Bone marrow (tissue), 2 donors: ENCODE measurements at regions not wholly inside any gene's neighbourhood (a gene's known extent, or its start where the extent isn't known, plus 50 kb on each side); places are given as distances from the start of the nearest gene placed in this dataset.

Experiments used
- DNase-seq, 2 donors: peaks; one replicate each; lab custom pipeline; 2025; lab: John Stamatoyannopoulos, UW

DNA sequence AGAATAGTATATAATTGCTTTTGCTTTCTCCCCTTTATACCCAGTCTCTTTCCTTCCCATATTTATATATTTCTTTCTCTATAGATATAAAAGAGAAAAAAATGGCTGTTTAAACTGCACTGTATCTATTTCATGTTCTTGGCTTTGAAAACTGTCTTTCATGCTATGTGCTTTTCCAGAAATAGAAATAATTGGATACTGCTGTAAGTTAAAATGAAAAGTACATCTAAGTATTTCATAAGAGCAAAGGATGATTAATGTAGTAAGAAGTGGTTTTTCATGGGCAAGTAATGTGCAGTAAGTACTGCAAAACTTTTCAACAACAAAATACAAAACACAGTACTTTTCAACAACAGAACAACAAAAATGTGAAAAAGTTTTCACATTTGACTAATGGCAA lies 237.9 kb downstream of the SNCA start:
- no peak for DNase-seq

DNA sequence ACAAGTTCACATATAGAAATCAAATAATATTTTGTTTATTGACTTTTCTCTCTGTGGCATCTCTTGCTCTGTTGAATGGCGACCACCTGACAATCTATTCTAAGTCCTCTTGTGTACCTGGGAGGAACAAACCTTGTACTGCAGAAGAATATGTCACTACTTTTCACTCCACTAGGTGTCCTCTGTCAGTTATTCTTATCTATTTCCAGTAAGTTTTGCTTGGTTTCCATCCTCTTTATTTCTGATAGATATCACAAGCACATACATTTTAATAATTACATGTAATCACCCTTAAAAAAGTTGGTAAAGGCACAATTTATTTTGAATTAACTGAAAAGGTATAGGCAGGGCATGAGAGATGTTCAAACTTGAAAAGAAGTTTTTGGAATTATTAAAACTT lies 238.4 kb downstream of the SNCA start:
- DNase-seq, result no peak

DNA sequence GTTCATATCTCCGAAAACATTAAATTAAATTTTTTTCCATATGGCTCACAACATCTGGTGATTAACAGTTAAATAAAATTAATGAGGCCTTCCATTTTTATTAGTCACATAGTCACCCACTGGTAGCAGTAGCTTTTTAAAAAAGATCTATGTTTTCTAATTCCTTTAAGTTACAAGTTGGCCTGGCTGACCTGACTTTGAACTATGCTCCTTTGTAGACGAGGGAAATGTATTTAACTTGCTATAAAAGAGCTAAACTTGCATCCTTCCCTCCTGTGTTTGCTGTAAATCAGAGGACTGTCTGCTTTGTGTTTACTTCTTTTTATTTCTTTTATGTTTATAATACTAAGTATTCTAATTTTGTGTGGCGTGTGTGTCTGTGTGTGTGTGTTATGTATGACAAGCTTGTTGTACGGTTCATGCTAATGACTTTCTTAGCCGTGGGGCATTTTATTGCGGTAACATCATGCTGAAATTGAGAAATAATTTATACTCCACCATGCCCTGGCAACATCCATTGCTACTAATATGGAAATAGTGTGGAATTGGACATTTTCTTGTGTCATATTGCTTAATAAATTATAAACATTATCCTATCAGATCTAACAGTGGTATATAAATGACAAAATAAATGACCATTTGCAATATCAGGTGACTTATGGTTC lies 241.7 kb downstream of the SNCA start:
- no peak for DNase-seq

DNA sequence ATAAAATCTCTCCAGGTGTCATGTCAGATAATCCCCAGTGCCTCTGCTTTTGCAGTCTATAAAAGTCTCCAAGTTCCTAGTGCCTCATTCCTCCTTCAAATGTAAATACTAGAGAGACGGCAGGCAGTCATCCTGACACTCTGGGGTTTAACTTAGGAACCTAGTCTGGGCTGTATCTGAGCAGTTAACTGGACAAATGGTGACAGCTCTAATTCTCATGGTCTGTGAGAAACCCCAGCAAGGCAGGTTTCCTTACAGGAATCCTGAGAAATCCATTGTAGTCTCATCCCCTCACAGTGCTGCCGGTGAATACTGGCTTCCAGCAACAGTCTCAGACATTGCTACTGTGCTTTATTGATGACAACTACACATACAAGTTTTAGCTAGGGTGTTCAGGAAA lies 246.8 kb downstream of the SNCA start:
- DNase-seq, result no peak

DNA sequence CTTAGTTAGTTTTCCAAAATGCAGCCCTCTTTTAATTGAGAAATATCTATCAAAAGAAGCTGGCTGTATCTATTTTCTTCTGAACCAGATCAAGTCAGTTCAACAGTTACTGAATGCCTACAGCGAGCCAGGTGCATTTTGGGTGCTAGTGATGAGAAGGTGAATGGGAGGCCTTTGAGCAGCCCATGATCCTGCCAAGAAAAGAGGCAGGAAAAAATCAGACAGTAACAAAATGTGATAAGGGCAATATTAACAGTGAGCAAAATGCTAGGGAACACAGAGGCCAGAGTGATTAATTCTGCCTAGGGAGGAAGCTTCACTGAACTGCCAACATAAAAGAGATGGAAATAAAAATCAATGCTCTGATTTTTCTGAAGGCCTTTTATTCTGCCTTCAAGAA lies 248.5 kb downstream of the SNCA start:
- DNase-seq, result no peak

DNA sequence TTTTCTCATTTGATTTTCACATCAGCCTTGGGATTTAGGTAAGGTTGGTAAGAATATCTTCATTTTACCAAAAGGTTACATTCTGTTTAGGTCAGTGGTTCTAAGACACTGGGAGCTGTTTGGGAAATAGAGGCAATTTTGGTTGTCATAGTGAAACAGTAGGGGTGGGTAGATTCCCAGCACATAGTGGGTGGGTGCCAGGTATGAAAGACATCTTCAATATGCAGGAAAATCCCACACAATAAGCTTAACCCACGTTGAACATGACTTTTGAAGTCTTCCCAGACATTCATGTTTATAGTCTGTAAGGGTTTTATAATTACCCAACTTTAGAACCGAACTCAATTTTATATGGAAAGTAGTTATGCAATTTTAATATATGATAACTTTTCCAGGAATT lies 249.6 kb downstream of the SNCA start:
- no peak for DNase-seq

DNA sequence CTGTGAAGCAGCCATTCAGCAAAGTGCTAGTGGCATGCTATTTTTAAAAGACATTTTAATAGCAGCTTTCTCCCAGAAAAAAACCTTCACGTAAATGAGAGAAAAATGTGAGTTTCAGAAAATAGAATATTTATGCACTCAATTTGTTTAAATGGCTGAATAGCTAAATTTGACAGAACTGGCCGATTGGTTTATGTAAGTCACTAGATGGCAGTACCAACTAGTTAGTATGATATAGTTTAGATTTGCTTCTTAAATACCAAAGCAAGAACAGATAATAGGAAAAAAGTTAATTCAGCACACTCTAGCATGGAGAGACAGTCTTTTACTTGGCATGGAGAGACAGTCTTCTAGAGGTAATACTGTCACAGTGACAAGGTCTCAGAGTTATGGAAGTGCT lies 250.1 kb downstream of the SNCA start:
- DNase-seq, result no peak

DNA sequence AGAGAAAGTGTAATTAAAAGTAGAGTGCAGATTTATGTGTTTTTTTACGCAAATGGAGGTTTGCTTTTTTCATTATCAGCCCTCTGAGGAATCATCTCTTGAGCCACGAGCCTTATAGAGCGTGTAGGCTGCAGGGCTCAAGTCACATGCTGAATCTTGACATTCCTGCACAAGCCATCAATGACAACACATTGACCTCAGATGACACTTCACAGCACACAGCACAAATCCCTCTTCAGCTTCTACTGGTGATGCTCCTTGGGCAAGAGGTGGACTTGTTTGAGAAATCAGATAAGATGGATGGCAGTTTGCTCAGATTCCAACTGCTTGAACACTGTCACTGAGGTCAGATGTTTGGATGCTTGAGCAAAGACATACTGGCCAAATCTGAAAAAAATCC lies 250.6 kb downstream of the SNCA start:
- no peak for DNase-seq

DNA sequence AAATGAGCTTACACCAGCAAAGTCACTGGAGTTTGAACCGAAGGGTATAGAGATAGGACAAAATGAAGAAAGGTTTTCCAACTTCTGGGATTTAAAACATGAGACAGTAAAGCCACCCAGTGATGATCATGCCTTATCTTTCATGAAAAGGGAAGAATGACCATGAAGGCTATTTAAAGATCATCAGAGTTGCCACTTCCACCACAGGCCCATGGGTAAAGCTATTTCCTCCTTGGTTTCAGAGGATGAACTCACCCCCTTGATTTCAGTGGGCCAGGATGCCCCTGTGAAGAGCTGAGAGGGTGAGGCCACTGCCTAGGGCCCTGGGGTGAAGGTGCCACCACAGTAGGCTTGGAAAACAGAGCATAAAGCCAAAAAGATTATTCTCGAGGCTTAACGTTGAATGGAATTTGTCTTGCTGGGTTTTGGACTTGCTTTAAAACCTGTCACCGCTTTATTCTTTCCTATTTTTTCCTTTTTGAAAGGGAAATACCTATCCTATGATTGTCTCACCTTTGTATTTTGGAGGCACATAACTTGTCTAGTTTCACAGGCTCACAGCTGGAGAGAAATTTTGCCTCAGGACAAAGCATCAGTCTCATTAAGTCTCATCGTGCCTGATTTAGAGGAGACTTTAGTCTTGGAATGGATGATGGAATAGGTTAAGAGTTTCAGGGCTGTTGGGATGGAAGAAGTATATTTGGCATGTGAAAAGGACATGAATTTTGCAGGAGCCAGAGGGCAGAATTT lies 254.0 kb downstream of the SNCA start:
- no peak for DNase-seq

DNA sequence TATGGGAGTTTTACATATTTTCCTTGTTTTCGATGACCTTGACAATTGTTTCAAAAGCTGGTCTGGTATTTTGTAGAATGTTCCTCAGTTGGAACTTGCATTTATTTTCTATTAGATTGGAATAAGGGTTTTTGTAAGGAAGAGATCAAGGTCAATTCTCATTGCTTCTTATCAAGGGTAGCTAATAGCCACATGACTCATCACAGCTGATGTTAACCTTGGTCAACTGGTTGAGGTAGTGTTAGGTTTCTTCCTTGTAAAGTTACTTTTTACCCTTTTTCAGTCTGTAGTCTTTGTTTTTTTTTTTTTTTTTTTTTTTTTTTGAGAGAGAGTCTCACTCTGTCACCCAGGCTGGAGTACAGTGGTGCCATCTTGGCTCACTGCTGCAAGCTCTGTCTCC lies 257.2 kb downstream of the SNCA start:
- no peak for DNase-seq

DNA sequence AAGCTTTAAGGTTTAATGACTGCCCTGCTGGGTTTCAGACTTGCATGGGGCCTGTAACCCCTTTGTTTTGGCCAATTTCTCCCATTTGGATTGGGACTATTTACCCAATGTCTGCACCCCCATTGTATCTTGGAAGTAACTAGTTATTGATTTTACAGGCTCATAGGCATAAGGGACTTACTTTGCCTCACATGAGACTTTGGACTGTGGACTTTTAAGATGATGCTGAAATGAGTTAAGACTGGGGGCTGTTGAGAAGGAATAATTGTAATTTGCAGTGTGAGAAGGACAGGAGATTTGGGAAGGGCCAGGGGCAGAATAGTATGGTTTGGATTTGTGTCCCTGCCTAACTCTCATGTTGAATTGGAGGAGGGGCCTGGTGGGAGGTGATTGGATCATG lies 260.7 kb downstream of the SNCA start:
- no peak for DNase-seq

DNA sequence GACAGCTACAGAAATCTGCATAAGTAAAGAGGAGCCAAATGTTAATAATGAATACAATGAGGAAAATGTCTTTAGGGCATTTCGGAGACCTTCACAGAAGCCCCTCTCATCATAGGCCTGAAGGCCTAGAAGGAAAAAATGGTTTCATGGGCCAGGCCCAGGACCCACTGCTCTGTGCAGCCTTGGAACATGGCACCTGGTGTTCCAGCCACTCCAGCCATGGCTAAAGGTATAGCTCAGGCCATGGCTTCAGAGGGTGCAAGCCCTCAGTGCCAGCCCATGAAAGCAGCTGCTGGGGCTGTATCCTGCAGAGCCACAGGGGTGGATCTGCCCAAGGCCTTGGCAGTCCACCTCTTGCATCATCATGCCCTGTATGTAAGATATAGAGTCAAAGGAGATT lies 261.1 kb downstream of the SNCA start:
- no peak for DNase-seq

DNA sequence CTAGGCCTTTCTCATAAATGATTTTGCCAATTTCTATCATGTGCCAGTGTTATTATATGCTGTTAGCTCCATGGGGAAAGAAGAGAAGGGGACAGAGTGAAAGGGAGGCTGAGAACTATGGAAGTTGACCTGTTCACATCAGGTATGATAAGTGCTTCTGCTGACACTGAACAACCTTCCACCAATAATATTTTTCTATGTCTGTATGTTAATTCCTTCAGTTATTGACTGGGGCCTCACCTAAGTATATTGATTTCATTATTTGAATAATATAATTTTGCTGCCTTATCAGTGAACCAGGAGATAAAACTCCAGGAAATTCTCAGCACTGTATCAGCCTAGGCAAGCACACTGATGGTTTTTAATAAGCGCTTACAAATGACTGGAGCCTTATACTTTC lies 262.8 kb downstream of the SNCA start:
- DNase-seq, result no peak

DNA sequence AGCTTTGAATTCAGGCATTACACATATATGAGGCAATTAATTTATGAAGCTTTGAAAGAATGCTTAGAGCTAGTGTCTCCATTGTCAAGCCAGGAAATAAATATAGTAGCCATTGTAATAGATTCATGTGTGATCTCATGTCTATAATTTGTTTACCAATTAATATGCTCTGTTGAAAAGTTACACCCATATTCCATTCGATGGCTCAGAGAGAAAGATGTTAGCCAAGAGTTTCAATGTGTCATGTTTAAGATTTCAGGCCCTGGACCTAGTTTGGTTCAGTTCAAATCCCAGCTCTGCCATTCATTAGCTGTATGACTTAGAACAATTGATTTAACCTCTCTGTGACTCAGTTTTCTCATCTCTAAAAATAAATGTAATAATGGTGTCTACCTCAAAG lies 263.3 kb downstream of the SNCA start:
- no peak for DNase-seq

DNA sequence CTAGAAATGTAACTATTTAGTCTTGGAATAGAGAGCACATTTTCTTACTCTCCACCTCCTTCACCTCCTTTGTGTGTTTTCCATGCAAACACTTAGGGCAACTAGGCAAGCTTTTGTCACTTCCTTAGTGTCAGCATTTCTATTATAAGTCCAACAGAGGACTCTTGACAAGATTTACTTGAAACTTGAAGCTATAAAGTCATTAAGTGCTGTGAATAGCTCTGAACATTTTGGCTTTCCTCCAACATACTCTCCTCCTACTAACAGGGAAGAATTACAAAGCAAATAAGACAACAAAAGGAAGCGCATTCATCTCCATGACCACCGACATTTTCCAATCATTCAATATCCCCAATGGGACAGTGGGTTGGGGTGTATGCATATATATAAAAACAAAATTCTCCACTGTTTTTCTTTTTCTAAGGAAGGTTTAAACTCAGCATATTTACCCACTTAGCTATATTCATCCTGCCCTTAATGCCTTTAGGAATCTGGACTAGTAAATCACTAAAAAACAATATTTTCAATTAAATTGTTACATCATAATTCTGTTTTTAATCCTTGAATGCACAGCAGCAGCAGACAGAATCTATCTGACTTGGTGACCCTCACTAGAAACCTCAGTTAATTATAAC lies 264.6 kb downstream of the SNCA start:
- DNase-seq, result no peak

DNA sequence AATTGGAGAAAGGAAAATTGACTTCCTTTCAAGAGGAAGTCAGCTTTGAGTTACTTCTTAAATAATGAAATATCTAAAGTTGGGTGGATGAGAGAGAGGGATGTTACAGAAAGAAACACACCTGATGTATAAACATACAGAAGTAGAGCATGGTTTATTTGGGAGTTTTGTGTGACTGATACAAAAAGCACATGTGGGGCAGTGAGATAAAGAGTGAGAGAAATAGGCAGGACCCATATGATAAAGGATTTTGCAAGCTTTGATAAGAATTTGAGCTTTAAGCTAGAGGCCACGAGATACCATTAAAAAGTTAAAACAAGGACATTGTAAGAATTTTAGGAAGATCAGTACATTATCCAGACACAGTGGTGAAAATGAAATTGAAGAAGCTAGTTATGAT lies 263.3 kb upstream of the GPRIN3 start:
- DNase-seq, result no peak

DNA sequence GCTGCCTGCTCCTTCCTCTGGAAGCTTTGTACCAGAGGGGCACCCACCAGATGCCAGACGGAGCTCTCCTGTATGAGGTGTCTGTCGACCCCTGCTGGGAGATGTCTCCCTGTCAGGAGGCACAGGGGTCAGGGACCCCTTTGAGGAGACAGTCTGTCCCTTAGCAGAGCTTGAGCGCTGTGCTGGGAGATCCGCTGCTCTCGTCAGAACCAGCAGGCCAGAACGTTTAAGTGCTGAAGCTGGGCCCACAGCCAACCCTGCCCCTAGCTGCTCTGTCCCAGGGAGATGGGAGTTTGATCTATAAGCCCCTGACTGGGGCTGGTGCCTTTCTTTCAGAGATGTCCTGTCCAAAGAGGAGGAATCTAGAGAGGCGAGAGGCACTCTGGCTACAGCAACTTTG lies 260.3 kb upstream of the GPRIN3 start:
- DNase-seq, result no peak

DNA sequence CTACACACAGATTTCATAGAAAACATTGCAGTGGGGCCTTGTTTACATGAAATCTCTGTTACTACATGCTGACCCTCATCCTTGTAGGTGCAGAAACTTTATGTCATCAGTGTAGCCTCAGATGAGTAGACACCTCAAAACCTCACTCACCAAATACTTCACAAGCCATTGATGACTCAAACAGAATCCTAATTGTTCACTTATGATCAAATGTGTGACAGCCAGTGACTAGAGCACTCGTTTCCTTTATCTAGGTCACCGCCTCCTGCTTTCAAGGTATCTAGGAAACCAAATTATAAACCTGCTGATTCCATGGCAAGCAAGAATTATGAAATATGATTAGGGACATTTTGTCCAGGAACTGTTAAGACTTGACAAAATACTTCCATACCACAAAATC lies 255.8 kb upstream of the GPRIN3 start:
- DNase-seq, result no peak

DNA sequence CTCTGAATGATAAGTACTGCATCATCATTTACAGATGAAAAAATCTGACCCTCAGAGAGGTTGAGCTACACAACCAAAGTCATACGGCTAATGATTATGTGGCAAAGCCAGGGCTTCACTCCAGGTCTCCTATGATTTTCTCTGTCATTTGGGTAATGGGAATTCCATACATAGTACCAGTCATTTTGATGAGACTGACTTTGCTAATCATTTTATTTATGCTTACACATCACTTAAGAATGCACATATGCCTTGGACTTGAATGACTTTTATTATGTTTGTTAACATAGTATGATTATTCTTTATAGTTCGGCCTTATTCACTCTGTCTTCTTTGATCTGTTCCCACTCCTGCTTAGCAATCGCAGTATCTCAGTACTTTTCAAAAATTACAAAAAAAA lies 255.1 kb upstream of the GPRIN3 start:
- DNase-seq, result no peak

DNA sequence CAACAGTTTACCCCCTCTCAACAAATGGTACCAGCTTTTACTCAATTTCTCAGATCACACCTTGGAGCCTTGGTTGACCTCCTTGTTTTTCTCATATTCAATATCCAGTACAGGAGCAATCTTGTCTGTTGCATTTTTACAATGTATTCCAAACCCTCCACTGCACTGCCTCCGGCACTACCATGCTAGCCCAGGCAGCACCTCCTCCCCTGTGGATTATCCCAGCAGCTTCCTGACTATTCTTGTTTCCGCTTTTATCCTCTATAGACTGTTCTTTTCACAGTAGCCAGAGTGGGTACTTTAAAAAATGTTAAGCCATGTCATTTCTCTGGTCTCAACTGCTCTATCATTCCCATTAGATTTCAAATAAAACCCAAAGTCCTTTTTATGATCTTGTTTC lies 253.4 kb upstream of the GPRIN3 start:
- DNase-seq, result no peak

DNA sequence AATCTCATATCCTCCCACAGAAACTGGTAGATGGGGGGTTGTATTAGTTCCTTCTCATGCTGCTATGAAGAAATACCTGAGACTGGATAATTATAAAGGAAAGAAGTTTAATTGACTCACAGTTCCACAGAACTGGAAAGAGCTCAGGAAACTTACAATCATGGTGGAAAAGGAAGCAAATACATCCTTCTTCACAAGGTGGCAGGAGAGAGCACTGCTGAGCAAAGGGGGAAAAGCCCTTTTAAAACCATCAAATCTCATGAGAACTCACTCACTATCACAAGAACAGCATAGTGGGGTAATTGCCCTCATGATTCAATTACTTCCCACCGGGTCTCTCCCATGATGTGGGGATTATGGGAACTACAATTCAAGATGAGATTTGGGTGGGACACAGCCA lies 250.5 kb upstream of the GPRIN3 start:
- DNase-seq, result no peak

DNA sequence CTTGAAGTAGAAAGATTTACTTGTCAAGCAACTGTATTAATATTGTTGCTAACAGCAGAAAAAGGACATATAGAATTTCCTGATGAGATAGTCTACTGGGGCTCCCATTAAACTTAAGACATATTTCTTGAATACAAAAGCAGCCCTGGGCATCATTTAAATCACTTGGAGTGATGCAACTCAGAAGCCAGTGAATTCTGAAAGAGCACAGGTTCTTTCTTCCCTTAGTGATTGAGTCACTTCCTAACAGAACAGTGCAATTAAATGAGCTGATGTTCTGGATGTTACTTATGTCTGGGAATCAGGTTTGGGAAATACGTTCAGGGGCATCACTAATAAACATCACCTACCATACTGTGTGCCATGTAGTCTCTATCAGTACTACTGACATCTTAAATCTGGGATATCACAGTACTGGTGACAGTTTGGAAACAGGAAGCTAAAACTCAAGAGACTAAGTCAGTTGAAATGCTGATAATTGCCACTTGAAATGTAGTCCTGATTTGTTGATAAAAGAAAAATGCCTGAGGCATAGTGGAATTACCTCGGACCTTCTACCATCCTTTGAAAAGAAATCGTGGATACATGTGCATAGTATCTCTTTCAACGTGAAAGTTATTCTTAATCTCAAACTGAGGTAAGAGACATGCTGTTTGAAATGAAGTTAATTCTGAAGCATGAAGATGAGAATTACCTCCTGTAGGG lies 249.2 kb upstream of the GPRIN3 start:
- DNase-seq, result no peak

DNA sequence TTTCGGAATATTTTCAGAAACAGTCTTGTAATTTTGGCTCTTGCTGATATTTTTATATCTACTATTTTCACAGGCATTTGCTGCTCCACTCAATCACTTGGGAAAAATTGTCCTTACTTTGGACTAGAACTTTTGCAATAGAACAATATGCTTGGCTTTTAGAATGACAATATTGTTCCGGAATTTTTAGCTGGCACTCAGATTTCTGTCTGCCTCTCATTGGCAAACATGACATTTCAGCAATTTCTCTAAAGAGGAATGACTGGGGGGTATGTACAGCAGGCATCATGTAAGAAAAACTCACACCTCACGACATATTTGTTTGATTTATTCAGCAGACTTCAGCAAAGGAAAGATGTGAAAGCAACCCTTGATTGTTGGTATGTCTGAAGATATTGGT lies 243.6 kb upstream of the GPRIN3 start:
- DNase-seq, result no peak
